ENCODE measurements at regions not wholly inside any gene's neighbourhood (a gene's known extent, or its start where the extent isn't known, plus 50 kb on each side); places are given as distances from the start of the nearest gene placed in this dataset.

GRCh38 chr11:10920875-10921274 is 63.0 kb upstream of the ZBED5 start:
- TF ChIP-seq EZH2 (IDR thresholded peaks at IDR 0.05; ENCODE audit: borderline replicate concordance, low read depth, low read length, severe bottlenecking) (no peak), CTCF (IDR thresholded peaks at IDR 0.05; ENCODE audit: borderline replicate concordance, extremely low read depth, low read length, poor library complexity, severe bottlenecking) (no peak)

All from DND-41 (cell line).